Mammary epithelial cell (primary cell): ENCODE measurements at regions not wholly inside any gene's neighbourhood (a gene's known extent, or its start where the extent isn't known, plus 50 kb on each side); places are given as distances from the start of the nearest gene placed in this dataset.

Experiments used
- EZH2 ChIP-seq: IDR thresholded peaks from 2 replicates; pipeline ENCODE4 v1.6.1; 2012; ENCODE audit warnings: low read length, inconsistent platforms, borderline replicate concordance
- TF ChIP-seq, protein P1 (sequence below), 2 donors: IDR thresholded peaks in 1 of 2; conservative IDR thresholded peaks in 1 of 2; 2 replicates each; pipeline ENCODE4 v1.5.1; 2011 to 2012; ENCODE audit warnings: inconsistent platforms in 2 of 2, low read length in 2 of 2, mild to moderate bottlenecking in 2 of 2, control low read depth in 1 of 2, low read depth in 1 of 2; ENCODE audit not compliant: insufficient read depth in 1 of 2; ENCODE audit errors: extremely low read depth in 1 of 2

- TF ChIP-seq, protein P1, sequence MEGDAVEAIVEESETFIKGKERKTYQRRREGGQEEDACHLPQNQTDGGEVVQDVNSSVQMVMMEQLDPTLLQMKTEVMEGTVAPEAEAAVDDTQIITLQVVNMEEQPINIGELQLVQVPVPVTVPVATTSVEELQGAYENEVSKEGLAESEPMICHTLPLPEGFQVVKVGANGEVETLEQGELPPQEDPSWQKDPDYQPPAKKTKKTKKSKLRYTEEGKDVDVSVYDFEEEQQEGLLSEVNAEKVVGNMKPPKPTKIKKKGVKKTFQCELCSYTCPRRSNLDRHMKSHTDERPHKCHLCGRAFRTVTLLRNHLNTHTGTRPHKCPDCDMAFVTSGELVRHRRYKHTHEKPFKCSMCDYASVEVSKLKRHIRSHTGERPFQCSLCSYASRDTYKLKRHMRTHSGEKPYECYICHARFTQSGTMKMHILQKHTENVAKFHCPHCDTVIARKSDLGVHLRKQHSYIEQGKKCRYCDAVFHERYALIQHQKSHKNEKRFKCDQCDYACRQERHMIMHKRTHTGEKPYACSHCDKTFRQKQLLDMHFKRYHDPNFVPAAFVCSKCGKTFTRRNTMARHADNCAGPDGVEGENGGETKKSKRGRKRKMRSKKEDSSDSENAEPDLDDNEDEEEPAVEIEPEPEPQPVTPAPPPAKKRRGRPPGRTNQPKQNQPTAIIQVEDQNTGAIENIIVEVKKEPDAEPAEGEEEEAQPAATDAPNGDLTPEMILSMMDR (conservative IDR thresholded peaks at IDR 0.05 in 1 of 2, IDR thresholded peaks at IDR 0.05 in 1 of 2; ENCODE audit: extremely low read depth in 1 of 2, insufficient read depth in 1 of 2, low read depth in 1 of 2, low read length in 2 of 2) = no peak
- TF ChIP-seq EZH2 = no peak
Measured at GRCh38 chr13:102504002-102504401, 92.8 kb upstream of the TPP2 start.
